Stimulated activated effector memory CD8-positive, alpha-beta T cell treated with anti-CD3 and anti-CD28 coated beads, Interleukin-12 subunit alpha, Interleukin-12 subunit beta, amount 100 ng/mL, for 72 hours (primary cell): ENCODE measurements at regions not wholly inside any gene's neighbourhood (a gene's known extent, or its start where the extent isn't known, plus 50 kb on each side); places are given as distances from the start of the nearest gene placed in this dataset.

Experiments
- ATAC-seq: fragments of 150-1000 bp; cut with Tn5 transposase; 2 replicates; pipeline ENCODE4 v1.10.0; 2021
- DNase-seq, 2 donors: peaks; one replicate each; pipeline ENCODE4 v3.0.0; 2021 to 2022; ENCODE audit warnings: low spot score in 2 of 2
- H3K27ac Mint-ChIP-seq: one replicate; pipeline ENCODE4 v1.8.0; 2022; ENCODE audit warnings: mild to moderate bottlenecking, mixed read lengths
- H3K36me3 Mint-ChIP-seq: one replicate; pipeline ENCODE4 v1.8.0; 2022; ENCODE audit warnings: mild to moderate bottlenecking, mixed read lengths
- H3K4me1 Mint-ChIP-seq: one replicate; pipeline ENCODE4 v1.8.0; 2022; ENCODE audit warnings: mixed read lengths
- H3K4me3 Mint-ChIP-seq: one replicate; pipeline ENCODE4 v1.8.0; 2022; ENCODE audit warnings: mild to moderate bottlenecking, mixed read lengths
- H3K9me3 Mint-ChIP-seq: one replicate; pipeline ENCODE4 v1.8.0; 2022; ENCODE audit warnings: mixed read lengths

- H3K36me3 Mint-ChIP-seq, result no peaks in the 10 kb centered on the region
- H3K9me3 Mint-ChIP-seq, result peaks cover 15% of the 10 kb centered on the region
- H3K4me3 Mint-ChIP-seq, result no peak overlapping the region
- H3K4me1 Mint-ChIP-seq, result no peaks in the 10 kb centered on the region
- H3K27ac Mint-ChIP-seq, result no peak overlapping the region
- ATAC-seq (no peak), DNase-seq (no peak)
Measured at GRCh38 chr6:16812993-16813392, 51.7 kb upstream of the ATXN1 start.

DNA sequence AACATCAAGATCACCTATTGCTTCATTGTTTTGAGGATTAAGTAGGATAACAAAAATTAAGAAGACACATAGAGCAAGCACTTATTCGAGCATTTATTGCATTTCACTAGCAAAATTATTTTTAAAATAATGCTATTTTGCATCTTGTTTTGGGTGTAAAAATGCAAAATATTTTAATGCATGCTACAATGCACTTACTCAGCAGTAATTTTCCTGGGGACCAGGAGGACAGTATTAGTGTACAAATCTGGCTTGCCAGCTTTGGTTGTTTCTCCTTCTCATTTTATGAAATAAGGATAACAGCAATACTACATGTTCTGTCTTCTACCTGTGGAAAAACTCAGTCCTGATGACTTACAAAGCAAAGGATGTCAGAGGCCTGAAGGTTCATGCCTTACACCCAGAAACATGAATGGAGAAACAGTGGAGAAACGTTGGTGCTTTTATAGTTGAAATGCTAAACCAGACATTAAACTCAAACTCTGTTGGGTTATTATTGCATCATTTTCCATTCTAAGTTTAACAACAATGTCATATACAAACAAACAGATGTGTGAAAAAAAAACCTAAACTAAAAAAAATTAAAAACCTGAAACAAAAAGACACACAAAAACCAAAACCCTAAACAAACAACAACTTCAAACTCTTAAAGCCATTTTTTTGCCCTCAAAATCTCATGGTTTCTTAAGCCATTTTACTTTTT, 50.2 kb upstream of the ATXN1 start:
- no peak overlapping the region for H3K27ac Mint-ChIP-seq
- ATAC-seq (no peak), DNase-seq (no peak)
- H3K4me3 Mint-ChIP-seq, result no peak overlapping the region
- no peaks in the 10 kb centered on the region for H3K4me1 Mint-ChIP-seq
- H3K9me3 Mint-ChIP-seq, result peaks cover 15% of the 10 kb centered on the region
- H3K36me3 Mint-ChIP-seq, result no peaks in the 10 kb centered on the region
